GM12878 (cell line): ENCODE measurements at regions not wholly inside any gene's neighbourhood (a gene's known extent, or its start where the extent isn't known, plus 50 kb on each side); places are given as distances from the start of the nearest gene placed in this dataset.

Experiments used
- ATAC-seq: fragments of 200-7000 bp; cut with Tn5 transposase; 3 replicates; pipeline ENCODE4 v1.9.1; 2020; ENCODE audit warnings: mild to moderate bottlenecking, moderate library complexity
- BruUV-seq: library from RNA; stranded (reverse); fragments of 400-500 nt; replicated peaks from 2 replicates; lab custom pipeline; 2021; lab: Mats Ljungman, UMichigan
- CTCF ChIA-PET: fragments of 300-600 bp; sonication (Branson Sonifier 250); formaldehyde crosslinking; extraction: SDS; loops from one replicate; lab custom pipeline; 2021; ENCODE audit warnings: inconsistent platforms; lab: Yijun Ruan, JAX
- POLR2A ChIA-PET: fragments of 350-600 bp; formaldehyde crosslinking; extraction: SDS; loops from one replicate; lab custom pipeline; 2021; ENCODE audit warnings: inconsistent platforms; lab: Charles Lee
- RAD21 ChIA-PET: fragments of 300-600 bp; sonication (Branson Sonifier 250); formaldehyde crosslinking; loops from one replicate; lab custom pipeline; 2023; ENCODE audit warnings: antibody characterized with exemption; ENCODE audit not compliant: unreplicated experiment; lab: Charles Lee
- SMC1A ChIA-PET: fragments of 300-600 bp; sonication (Branson Sonifier 250); formaldehyde crosslinking; loops from one replicate; lab custom pipeline; 2023; ENCODE audit not compliant: unreplicated experiment, uncharacterized antibody; lab: Charles Lee
- DNase-seq: peaks from one replicate; pipeline ENCODE4 v3.0.0-alpha.2; 2011; ENCODE audit warnings: low read depth, low spot score
- FAIRE-seq: peaks from 3 replicates; lab custom pipeline; 2011; peaks lifted over from hg19 to GRCh38; lab: Jason Lieb, UNC
- H2AFZ ChIP-seq: 2 replicates; pipeline ENCODE4 v1.6.0; 2011; ENCODE audit warnings: low read depth, low read length, control low read depth; ENCODE audit not compliant: control insufficient read depth
- H3K27ac ChIP-seq: 2 replicates; pipeline ENCODE4 v1.5.1; 2011; ENCODE audit warnings: control low read depth; ENCODE audit not compliant: control insufficient read depth, insufficient read depth
- H3K27me3 ChIP-seq, 2 experiments: replicated peaks in 1 of 2; 2 replicates each; pipeline versions ENCODE4 v1.6.0 to v1.6.1; 2011; ENCODE audit warnings: low read length in 1 of 2; ENCODE audit not compliant: control insufficient read depth in 2 of 2, insufficient read depth in 2 of 2
- H3K36me3 ChIP-seq, 2 experiments: 2 replicates each; pipeline ENCODE4 v1.5.1; 2011; ENCODE audit warnings: low read length in 1 of 2; ENCODE audit not compliant: control insufficient read depth in 2 of 2, insufficient read depth in 2 of 2
- H3K4me1 ChIP-seq: 2 replicates; pipeline ENCODE4 v1.6.1; 2011; ENCODE audit warnings: mild to moderate bottlenecking, low read length, moderate library complexity, mixed read lengths; ENCODE audit not compliant: control insufficient read depth, insufficient read depth
- H3K4me2 ChIP-seq: 2 replicates; pipeline ENCODE4 v1.6.0; 2011; ENCODE audit warnings: control low read depth; ENCODE audit not compliant: control insufficient read depth, insufficient read depth
- H3K4me3 ChIP-seq: fragments of 200-600 bp; sonication (generic); 2 replicates; pipeline ENCODE4 v1.5.1; 2016
- H3K79me2 ChIP-seq: 2 replicates; pipeline ENCODE4 v1.6.0; 2011; ENCODE audit warnings: low read length; ENCODE audit not compliant: control insufficient read depth, insufficient read depth
- H3K9ac ChIP-seq: 2 replicates; pipeline ENCODE4 v1.8.0; 2011; ENCODE audit warnings: low read length, control low read depth, mixed read lengths; ENCODE audit not compliant: control insufficient read depth, insufficient read depth
- H3K9me3 ChIP-seq: replicated peaks from 3 replicates; pipeline ENCODE4 v1.5.1; 2011; ENCODE audit warnings: mild to moderate bottlenecking, low read length; ENCODE audit not compliant: control insufficient read depth, insufficient read depth
- H4K20me1 ChIP-seq: 2 replicates; pipeline ENCODE4 v1.6.0; 2011; ENCODE audit not compliant: control insufficient read depth, insufficient read depth
- BHLHE40 ChIP-seq, 2 experiments: fragments of 450-650 bp in 1 of 2; IDR thresholded peaks; 2 replicates each; pipeline ENCODE4 v1.6.1; 2011 to 2017; ENCODE audit warnings: low read depth in 2 of 2, borderline replicate concordance in 1 of 2, improper control_type of control experiment in 1 of 2, low read length in 1 of 2, mild to moderate bottlenecking in 1 of 2
- CREM ChIP-seq: IDR thresholded peaks from 2 replicates; pipeline ENCODE4 v1.6.1; 2014; ENCODE audit warnings: antibody characterized with exemption, low read depth
- FOS ChIP-seq: IDR thresholded peaks from 3 replicates; pipeline ENCODE4 v1.6.1; 2011; ENCODE audit warnings: borderline replicate concordance; ENCODE audit not compliant: insufficient read length; ENCODE audit errors: extremely low read depth
- FOXK2 ChIP-seq: fragments of 450-650 bp; IDR thresholded peaks from 2 replicates; pipeline ENCODE4 v1.6.1; 2017; ENCODE audit warnings: mild to moderate bottlenecking, moderate library complexity
- GABPA ChIP-seq: IDR thresholded peaks from 2 replicates; pipeline ENCODE4 v1.6.1; 2014; ENCODE audit warnings: antibody characterized with exemption, low read depth, mild to moderate bottlenecking, inconsistent platforms
- GATAD2B ChIP-seq: fragments of 450-650 bp; conservative IDR thresholded peaks from 2 replicates; pipeline ENCODE4 v1.6.1; 2017; ENCODE audit warnings: low read depth, mild to moderate bottlenecking, moderate library complexity
- HDAC2 ChIP-seq: fragments of 200-600 bp; sonication (generic); IDR thresholded peaks from 2 replicates; pipeline ENCODE4 v1.6.1; 2017
- HDGF ChIP-seq: fragments of 450-650 bp; IDR thresholded peaks from 2 replicates; pipeline ENCODE4 v1.6.1; 2016; ENCODE audit warnings: antibody characterized with exemption
- MTA2 ChIP-seq: fragments of 450-650 bp; IDR thresholded peaks from 2 replicates; pipeline ENCODE4 v1.6.1; 2016; ENCODE audit warnings: low read depth, mild to moderate bottlenecking, moderate library complexity
- MTA3 ChIP-seq: IDR thresholded peaks from 2 replicates; pipeline ENCODE4 v1.6.1; 2012; ENCODE audit warnings: low read length, inconsistent platforms, borderline replicate concordance
- MYC ChIP-seq: IDR thresholded peaks from 2 replicates; pipeline ENCODE4 v1.6.1; 2011; ENCODE audit warnings: mild to moderate bottlenecking, low read length, moderate library complexity, inconsistent platforms; ENCODE audit not compliant: insufficient read depth, insufficient replicate concordance, insufficient read length, severe bottlenecking
- RAD21 ChIP-seq: IDR thresholded peaks from 2 replicates; pipeline ENCODE4 v1.6.1; 2011; ENCODE audit warnings: mild to moderate bottlenecking, low read depth, low read length, moderate library complexity; ENCODE audit not compliant: insufficient read depth
- RCOR1 ChIP-seq: conservative IDR thresholded peaks from 2 replicates; pipeline ENCODE4 v1.6.1; 2012; ENCODE audit warnings: low read depth, low read length, improper control_type of control experiment
- RFX5 ChIP-seq: IDR thresholded peaks from 2 replicates; pipeline ENCODE4 v1.6.1; 2011; ENCODE audit warnings: low read depth, low read length, improper control_type of control experiment
- SMAD1 ChIP-seq: fragments of 450-650 bp; IDR thresholded peaks from 2 replicates; pipeline ENCODE4 v1.6.1; 2018; ENCODE audit warnings: mild to moderate bottlenecking, low read depth; ENCODE audit not compliant: partially characterized antibody
- SMAD5 ChIP-seq: IDR thresholded peaks from 2 replicates; pipeline ENCODE4 v1.6.1; 2016; ENCODE audit warnings: antibody characterized with exemption, low read depth
- SMC3 ChIP-seq: IDR thresholded peaks from 2 replicates; pipeline ENCODE4 v1.6.1; 2011; ENCODE audit warnings: low read length, improper control_type of control experiment, borderline replicate concordance
- SP1 ChIP-seq: IDR thresholded peaks from one replicate; pipeline ENCODE4 v1.6.1; 2011; ENCODE audit warnings: low read depth, low read length
- WGBS: methylation state at CpG from one replicate; pipeline ENCODE4 v1.1.6; 2016; ENCODE audit warnings: low lambda C conversion rate; ENCODE audit not compliant: insufficient replicate concordance, insufficient coverage; ENCODE audit errors: missing lambda C conversion rate; 5-methylcytosine and 5-hydroxymethylcytosine counted together
- in situ Hi-C: fragments of 300-500 bp; cut with MboI; formaldehyde crosslinking; loops from 9 replicates; pipeline ENCODE4 v1.14.3; 2018; ENCODE audit warnings: mixed read lengths
- intact Hi-C: fragments of 100-400 bp; cut with micrococcal nuclease; formaldehyde crosslinking; loops from one replicate; pipeline ENCODE4 v1.14.2; 2022; ENCODE audit not compliant: unreplicated experiment
- TF ChIP-seq, protein P1 (sequence below): IDR thresholded peaks from 2 replicates; pipeline ENCODE4 v1.6.1; 2012; ENCODE audit warnings: low read depth, low read length, improper control_type of control experiment

- peaks cover 2% of the 10 kb centered on the region; the same call in 2 of the 3 replicates for H3K9me3 ChIP-seq
- no peak for DNase-seq
- H3K9ac ChIP-seq, result no peak overlapping the region
- ChIA-PET POLR2A (interaction anchor here (0.6 to 2.0 kb wide), 2 partner anchors 109 to 160 kb away, joined by 3 to 9 read pairs; no protein-coding TSS in a partner anchor), CTCF (interaction anchor here (0.8 to 2.7 kb wide), 2 partner anchors 110 to 220 kb away, joined by 3 to 7 read pairs; no protein-coding TSS in a partner anchor), SMC1A (interaction anchor here (0.9 to 2.6 kb wide), 7 partner anchors 9 to 218 kb away, joined by 3 to 21 read pairs (median 5); no protein-coding TSS in a partner anchor), RAD21 (interaction anchor here (1.0 to 2.2 kb wide), 3 partner anchors 20 to 220 kb away, joined by 3 to 11 read pairs (median 6); no protein-coding TSS in a partner anchor)
- ATAC-seq, result no peak
- H4K20me1 ChIP-seq, result no peaks in the 10 kb centered on the region
- H3K4me1 ChIP-seq, result peaks cover 10% of the 10 kb centered on the region; the same call in 1 of the 2 replicates
- H3K36me3 ChIP-seq, result no peaks in the 10 kb centered on the region; a peak in 1 of 4 replicates
- WGBS, result 96% methylated on average over 4 of the region's 4 CpGs
- H3K79me2 ChIP-seq, result no peaks in the 10 kb centered on the region
- in situ Hi-C loops, result no loop called here
- TF ChIP-seq SMAD1 (no peak), RAD21 (no peak), BHLHE40 (IDR thresholded peaks at IDR 0.05; ENCODE audit: borderline replicate concordance in 1 of 2, low read depth in 2 of 2, low read length in 1 of 2) (no peak), MYC (no peak), CREM (no peak), GABPA (no peak), FOS (no peak), RCOR1 (no peak), FOXK2 (no peak), MTA3 (no peak), SMAD5 (no peak), SMC3 (no peak), HDGF (no peak), GATAD2B (no peak), SP1 (no peak), HDAC2 (no peak), RFX5 (no peak), MTA2 (no peak)
- TF ChIP-seq, protein P1, sequence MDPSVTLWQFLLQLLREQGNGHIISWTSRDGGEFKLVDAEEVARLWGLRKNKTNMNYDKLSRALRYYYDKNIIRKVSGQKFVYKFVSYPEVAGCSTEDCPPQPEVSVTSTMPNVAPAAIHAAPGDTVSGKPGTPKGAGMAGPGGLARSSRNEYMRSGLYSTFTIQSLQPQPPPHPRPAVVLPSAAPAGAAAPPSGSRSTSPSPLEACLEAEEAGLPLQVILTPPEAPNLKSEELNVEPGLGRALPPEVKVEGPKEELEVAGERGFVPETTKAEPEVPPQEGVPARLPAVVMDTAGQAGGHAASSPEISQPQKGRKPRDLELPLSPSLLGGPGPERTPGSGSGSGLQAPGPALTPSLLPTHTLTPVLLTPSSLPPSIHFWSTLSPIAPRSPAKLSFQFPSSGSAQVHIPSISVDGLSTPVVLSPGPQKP, result no peak
- no peak overlapping the region for H3K4me2 ChIP-seq
- H3K27ac ChIP-seq, result no peak overlapping the region
- no TSS peak for BruUV-seq
- no peak for FAIRE-seq
- intact Hi-C loops, result no loop called here
- no peak overlapping the region for H2AFZ ChIP-seq
- H3K4me3 ChIP-seq, result no peak overlapping the region
- H3K27me3 ChIP-seq, result no peaks in the 10 kb centered on the region
Observed at GRCh38 chr18:23351521-23351920, 101.6 kb upstream of the RIOK3 start.
